GM21447 (cell line): ENCODE measurements at regions not wholly inside any gene's neighbourhood (a gene's known extent, or its start where the extent isn't known, plus 50 kb on each side); places are given as distances from the start of the nearest gene placed in this dataset.
"Not testable (repeated sequence)": the region's sequence is repeated elsewhere in the genome, so short reads cannot be mapped to it uniquely, and the experiment has no call there.

Experiments
- ATAC-seq: cut with Tn5 transposase; IDR thresholded peaks from one replicate; pipeline ENCODE4 v1.9.1; 2021; ENCODE audit not compliant: unreplicated experiment

DNA sequence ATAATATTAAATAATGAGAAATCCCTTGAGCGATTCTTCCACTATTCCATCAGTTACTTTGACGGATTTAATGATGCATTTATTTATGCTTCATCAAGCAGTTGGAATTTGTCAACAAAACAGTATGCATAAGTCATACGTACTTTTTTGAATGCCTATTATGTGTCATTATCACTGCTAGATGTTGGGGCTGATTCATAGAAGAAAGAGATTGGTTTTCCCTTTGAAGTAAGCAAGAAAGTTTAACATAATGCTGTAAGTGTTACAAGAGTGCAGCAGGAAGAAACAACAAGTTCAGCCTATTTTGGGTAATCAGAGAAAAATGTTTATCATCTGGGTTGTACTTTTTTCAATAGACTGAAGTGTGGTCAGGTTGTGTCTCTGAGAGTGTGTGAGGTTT is 121.2 kb upstream of the RANBP3L start:
- ATAC-seq = no peak

DNA sequence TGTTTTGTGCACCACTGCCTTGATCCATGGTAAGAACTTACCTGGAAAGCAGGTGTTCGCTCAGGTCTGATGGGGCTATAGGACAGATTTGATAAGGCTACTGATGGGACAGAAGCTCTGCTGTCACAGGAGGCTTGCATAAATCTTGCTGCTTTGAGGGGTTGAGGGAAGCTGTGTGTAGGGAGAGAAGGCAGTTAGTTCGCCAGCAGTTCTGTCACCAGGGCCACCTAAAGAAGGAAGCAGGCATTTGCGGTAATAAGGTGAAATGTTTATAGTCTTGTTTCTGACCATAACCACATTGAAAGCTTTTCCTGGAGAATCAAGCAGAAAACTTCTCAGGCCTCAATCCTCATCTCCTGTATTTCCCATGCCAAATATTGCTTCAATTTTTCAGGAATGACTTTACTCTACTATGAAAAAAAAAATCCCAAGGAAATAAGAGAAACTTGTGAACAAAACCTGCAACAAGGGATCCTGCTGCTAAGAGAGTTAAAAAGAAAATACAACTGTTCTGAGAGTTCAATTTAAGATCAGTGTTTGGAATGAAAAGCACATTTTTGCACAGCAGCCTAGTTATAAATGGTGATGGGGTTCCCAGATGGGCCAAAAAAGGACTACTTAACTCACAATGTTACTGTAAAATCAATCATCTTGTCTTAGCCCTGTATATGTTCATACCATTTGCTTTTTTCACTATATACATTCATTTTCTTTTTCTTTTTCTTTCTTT is 122.0 kb upstream of the RANBP3L start:
- ATAC-seq = no peak

DNA sequence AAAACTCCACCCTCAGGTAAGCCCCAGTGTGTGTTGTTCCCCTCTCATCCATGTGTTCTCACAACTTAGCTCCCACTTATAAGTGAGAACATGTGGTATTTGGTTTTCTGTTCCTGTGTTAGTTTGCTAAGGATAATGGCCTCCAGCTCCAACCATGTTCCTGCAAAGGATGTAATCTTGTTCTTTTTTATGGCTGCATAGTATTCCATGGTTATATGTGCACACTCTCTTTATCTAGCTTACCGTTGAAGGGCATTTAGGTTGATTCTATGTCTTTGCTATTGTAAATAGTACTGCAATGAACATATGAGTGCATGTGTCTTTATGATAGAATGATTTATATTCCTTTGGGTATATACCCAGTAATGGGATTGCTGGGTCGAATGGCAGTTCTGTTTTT is 124.4 kb upstream of the RANBP3L start:
- ATAC-seq = not testable (repeated sequence)

DNA sequence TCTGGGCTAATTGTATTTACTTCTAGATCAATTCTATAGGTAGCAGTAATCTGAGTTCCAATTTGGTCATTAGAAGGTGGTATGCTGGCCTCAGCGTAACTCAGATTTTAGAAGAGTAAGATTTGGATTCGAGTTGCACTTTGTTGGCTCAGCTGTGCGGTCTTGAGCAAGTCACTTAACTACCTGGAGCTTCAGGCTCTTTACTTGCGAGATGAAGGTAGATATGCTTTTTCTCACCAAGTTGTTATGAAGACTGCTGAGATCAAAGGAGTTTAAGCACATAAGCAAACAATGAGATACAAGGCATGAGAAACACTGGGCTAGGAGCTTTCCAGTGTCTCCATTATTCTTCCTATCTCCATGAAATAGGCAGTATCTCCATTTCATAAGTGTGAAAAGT is 133.8 kb upstream of the RANBP3L start:
- ATAC-seq = no peak

DNA sequence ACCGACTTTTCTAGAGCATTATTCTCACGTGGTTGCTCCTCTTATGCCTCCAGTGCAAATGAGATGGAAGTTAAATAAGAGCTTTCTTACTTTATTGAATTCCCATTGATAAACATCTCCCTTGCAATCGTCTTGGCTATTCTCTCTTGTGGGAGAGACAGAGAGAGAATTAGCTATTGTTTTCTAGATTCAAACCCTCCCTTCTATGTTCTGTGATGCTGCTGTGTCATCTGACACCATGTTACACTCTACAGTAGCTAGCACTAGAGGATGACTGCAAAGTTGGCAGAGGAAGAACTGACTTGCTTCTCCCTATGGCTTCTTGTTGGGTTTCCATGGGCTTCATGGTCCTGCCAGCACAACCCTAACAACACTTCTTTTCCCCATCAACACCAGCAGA is 134.6 kb upstream of the RANBP3L start:
- ATAC-seq = no peak

DNA sequence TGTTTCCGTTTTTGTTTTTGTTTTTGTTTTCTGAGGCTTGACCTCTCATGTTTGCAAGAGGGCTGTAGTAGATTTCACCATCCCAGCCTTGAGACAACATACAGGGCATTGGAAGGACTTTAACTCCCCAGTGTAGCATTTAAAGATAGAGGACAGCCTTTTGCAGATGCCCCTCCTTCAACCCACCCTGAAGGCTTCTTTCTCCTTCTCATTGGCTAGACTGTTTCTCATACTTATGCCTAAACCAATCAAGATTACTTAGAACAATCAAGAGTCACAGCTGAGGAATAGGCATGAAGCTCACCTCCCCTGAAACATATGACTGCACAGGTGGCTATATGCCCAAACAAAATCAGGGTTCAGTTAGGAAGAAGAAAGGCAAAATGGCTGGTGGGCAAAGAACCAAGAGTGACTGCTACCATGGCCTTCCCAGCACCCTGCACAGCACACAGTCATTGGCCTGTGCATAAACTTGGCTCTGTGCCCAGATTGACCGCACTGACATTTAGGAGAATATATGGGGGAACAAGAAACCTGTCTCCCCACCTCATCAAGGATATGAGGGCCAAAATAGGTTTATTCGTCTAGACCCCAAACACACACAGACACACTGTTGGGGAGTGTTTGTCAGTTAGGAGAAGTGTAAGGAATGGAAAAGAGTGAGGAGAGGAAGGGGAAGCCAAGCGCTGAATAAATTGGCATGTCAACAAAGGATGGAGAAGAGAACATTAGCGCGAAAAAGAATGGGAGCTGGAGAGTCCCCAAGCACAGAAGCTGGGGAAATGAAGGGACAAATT is 137.3 kb upstream of the RANBP3L start:
- ATAC-seq = no peak

DNA sequence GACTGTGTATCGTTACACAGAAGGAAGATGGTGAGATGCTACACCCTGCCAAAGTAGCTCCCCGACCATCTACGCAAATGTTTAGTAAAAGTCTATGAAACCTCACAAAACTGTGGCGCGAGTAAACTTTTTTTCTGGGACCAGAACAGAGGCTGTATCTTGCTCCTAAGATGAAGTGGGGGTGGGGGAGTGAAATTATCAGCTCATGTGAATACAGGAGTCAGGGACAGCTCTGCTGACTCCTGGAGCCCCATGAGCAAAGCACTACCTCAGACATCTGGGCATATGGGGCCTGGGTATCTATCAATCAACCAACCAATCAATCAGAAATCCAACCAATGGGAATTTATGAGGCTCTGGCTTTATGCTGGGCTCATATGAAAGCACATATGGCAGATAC is 138.6 kb upstream of the RANBP3L start:
- ATAC-seq = no peak

DNA sequence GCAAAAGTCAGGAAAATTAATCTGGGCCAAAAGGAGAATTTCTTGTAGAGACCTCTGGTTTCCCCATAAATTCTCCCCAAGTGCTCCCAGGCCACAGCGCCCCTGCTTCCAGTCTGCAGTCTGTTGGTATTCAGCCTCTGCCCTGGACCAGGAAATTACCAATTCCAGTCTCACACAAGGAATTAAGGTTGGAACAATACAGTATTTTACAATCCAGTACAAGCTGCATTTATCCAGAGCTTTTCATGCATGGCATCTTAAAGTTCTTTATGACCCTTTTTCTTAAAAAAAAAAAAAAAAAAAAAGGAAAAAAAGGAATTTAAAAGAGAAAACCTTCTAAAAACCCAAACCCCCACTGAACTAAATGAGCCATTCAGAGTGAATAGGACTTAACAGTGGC is 139.6 kb upstream of the RANBP3L start:
- ATAC-seq = no peak

DNA sequence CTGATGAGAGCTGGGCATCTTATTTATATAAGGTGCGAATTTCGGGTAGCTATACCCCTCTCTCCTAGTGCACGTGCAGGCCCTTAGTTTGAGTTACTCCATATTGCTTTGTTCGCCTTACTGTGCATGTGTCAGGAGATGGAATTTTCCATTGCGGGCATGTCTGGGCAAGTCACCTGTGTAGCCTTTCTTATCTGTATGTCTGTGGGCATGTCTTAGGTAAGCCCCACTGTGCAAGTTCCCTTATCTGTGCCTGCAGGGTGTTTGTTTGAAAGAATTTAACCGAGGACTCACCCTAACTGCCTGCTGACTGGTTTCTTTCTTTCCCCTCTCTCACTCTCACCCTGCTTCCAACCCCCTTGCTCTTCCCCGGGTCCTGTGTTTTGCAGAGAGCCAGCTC is 140.7 kb upstream of the RANBP3L start:
- no peak for ATAC-seq

DNA sequence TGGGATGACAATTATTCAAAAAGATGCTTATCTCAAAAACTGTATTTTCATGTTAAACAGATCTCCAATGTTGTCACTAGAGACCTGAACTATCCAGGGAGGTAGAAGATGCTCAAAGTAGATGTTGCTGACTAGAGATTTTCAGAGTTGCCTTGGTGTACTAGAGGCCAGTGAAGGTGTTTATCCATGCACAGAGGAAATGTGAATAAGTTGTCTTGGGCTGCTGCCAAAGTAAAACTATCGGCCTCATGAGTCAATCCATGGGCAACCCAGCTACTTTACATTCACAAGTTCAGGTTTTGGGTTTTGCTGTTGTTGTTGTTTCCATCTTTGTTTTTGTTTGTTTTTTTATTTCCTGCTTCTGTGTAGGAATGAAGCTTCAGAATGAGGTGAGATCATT is 141.1 kb upstream of the RANBP3L start:
- no peak for ATAC-seq

DNA sequence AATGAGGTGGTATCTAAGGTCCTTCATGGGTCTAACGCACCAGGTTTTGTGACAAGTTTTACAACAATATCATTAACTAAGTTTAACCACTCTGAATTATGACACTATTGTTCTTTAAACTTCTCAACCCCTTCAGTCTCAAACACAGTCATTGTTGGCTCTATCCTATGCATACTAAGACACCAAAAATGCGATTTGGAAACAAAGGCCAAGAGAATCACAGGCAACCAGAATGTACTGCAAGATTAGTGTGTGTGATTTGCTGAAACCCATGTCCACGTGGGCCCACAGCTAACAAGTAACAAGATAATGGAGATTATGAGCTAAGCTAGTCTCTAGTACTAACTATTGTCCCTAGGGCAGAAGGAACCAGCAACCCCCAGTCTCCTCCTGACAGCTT is 142.2 kb upstream of the RANBP3L start:
- no peak for ATAC-seq

DNA sequence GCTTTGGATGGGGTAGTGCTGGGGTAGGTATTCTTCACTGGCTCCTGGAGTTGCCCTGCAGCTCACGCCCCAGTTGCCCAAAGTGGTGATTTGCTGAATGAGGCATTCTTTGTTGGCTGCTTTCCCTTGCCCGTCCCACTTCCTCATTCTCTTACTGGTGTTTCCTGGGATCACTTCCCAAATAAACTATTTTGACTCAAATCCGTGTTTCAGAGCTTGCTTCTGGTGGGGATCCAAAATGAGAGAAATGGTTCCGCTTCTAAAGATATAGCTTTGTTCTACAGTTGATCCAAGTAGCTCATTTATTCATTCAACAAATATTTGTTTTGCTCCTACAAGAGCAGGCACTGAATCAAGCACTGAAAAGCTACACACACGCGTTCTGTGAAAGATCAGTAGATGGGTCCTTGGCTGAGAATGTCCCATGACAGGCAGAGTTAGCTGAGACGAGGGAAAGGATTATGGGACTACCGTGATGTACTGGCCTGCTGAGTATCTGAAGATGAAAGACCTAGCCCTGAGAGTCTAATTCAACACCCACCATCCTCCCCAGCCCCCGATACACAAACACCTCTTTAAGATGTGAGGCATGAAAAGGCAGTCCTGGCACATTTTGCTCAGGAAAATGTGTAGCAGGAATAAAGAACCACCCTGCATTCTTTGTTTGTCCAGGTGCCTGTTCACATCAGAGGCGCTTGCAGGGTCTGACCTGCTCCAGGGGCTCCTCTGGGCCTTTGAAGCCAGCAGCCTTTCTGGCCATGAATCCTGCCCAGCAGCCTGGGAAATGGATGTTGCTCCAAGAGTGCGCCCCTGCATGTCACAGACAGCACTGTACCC is 143.1 kb upstream of the RANBP3L start:
- no peak for ATAC-seq

DNA sequence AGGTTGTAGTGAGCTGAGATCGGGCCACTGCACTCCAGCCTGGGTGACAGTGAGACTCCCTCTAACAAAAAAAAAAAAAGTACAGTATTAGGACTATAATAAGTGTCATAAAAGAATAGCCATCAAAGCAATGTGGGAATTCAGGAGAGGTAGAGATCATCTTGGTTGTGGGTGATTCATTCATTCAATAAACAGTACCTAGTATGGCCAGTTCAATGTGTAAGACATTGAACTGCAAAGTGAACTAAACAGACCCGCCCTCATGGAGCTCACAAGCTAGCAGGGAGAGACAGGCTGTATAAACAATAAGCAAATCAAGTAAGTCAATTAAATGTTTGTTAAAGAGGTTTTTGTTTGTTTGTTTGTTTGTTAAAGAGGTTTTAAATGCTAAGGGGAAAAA is 146.1 kb upstream of the RANBP3L start:
- no peak for ATAC-seq

DNA sequence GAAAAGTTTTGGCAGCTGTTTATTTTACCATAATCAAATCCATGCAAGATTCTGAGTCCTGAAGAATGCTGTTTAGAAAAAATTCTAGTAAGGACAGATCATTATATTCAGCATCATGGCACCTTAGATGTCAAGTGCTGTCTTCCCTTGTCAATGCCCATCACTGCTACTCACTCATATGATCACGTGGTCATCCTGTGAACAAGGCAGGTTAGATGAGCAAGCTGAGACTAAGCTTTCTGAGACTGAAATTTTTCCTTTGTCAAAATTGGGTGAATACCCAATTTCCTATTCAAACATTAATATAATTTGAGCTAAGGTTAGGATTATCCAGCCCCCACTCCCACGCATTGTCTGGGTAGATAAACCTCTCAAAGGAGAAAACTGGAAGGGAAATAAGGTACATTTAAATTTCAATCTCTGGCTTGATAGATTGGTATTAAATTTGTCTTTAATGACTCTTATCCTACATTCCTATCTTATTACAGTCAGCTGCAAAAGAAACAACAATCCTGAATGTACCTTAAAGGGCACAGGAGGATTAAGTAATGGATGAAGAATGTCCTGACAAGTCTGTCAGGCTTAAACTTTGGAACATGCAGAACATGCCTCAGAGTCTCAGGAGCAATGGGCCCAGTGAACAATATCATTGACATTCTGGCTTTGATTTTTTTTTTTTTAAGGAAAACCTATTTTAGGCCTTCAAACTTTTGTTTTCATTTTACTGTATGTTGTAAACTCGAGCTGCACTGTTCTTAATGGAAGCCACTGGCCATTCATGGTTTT is 148.7 kb upstream of the RANBP3L start:
- ATAC-seq = no peak

DNA sequence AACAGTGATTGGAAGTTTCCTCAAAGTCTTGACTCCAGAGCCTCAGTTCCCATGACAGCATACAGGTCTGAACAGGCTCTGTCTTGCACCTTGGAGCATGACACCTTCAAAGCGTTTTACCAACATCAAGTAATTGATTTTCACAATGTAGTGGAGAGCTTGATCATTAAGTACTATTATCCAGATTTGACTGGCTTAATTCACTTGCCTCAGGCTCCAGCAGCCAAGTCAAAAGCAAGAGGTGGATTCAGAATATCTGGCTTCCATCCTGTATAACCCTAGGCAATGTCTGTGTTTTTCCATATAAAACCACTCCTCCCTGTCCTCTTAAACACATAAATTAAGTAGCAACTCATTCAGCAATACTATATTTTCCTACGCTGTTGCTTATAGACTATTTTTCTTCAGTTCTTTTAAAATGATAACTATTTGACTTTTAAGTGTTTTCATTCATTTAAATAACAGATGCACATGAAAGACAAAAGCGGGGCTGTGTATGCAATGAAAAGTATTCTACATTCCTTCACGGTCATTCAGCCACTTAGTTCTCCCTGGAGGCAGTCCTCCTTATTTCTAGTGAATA is 150.8 kb upstream of the RANBP3L start:
- ATAC-seq = no peak

DNA sequence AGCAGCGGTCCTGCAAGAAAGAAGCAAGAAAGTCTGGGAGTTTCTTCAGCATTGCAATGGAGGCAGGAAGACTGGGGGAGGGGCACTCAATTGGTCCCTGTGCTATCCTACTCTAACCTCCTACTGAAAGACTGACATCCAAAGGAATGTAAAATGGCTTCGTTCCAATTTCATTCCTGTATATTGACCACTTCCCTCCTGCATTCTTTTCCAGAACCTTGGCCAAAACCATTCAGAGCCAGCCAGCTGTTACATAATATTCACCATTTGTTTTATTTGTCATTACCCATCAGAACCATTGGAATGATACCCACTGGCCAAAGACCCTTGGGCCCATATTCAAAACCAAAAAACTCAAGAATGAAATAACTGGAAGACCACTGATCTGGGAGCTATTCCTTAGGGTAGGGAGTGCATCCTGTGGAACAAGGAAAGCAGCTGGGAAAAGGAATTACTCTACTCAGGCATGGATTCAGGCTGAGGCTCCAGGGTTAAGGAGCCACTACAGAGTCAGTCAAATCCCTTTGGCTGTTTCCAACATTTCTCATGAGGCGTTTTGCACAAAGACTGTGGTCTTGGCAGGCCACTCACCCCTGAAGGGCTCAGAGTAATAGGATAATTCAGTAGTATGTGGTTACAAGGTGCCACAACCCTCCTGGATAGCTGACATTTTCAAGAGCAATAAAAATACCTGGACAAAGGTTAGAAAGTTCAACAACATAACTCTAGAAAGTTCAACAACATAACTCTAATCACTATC is 148.7 kb upstream of the SLC1A3 start:
- ATAC-seq = no peak

DNA sequence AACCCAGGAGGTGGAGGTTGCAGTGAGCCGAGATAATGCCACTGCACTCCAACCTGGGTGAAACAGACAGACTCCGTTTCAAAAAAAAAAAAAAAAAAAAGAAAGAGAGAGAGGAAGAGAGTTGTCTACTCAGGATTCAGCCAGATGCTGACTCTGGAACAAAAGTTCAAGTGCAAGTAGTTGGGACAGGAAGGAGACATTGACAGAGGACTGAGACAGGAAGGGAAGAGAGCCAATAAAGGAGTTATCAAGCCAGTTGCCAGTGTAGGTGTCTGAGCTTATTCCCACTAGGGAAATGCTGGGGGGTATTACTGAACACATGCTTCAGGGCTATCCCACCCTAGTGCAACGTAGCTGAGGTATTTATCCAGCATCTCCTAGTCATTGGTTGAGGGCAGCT is 147.7 kb upstream of the SLC1A3 start:
- no peak for ATAC-seq

DNA sequence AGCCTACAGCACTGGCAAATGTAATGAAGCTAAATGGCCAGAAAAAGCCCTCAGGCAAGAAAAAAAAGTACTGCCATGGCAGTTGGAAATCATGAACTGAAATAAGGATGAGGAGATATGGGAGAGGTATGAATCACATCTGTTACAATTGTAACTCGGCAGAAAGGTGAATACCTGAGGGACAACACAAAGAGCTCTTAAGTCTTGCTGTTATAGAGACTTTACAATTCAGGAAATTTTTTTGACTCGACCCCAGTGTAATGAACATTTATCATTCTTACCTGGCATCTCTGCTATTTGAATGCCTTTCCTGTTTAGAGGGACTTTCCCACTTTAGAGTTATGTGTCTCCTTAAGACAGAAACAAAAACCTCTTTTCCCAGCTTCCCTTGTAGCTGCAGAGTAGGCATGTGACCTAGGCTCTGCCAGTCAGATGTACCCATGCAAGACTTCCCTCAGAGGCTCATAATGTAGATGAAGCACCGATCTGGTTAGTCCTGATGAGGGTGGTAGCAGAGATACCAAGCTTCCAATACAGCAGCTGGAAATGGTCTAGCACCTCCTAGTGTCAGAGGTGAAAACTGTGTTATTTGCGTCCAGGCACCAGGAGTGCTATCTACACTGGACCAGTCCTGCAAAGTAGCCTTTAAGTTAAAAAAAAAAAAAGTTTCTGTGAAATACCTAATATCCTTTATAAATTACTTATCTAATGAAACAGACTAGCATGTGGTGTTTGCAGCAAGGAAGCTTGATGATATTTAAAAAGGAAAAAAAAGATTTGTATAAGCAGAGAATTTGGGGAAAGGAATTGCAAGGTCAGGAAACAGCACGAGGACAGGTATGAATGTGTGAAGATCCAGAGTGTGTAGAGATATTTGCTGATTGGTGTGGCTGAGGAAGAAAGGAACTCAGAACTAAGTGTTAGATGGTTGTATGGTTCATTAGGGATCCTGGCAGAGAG is 146.9 kb upstream of the SLC1A3 start:
- no peak for ATAC-seq
